Inflammatory macrophage treated with lipopolysaccharide for 1 hour (primary cell): ENCODE measurements at regions not wholly inside any gene's neighbourhood (a gene's known extent, or its start where the extent isn't known, plus 50 kb on each side); places are given as distances from the start of the nearest gene placed in this dataset.

Experiments
- DNase-seq, 2 donors: peaks; one replicate each; pipeline ENCODE4 v3.0.0-alpha.2; 2020 to 2022

DNA sequence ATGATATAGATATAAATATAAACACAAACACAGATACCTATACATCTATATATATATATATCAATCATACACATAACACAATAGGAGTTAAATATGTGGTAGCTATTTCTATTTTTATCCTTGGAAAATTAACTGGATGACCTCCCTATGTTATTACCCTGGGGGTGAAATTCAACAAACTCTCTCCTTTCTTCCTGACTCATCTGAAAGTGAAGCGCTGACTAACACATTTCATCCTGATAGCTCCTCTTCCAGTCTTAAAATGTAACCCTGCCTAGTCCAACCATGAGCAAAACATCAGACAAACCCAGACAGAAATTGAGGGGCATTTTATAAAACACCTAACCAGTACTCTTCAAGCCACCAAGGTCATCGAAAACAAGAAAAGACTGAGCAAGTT lies 220.6 kb upstream of the ISX start:
- DNase-seq, result no peak

- DNase-seq, result no peak
Measured at GRCh38 chr22:34847072-34847471, 218.9 kb upstream of the ISX start.

- no peak for DNase-seq
Measured at GRCh38 chr22:34849965-34850364, 216.0 kb upstream of the ISX start.

DNA sequence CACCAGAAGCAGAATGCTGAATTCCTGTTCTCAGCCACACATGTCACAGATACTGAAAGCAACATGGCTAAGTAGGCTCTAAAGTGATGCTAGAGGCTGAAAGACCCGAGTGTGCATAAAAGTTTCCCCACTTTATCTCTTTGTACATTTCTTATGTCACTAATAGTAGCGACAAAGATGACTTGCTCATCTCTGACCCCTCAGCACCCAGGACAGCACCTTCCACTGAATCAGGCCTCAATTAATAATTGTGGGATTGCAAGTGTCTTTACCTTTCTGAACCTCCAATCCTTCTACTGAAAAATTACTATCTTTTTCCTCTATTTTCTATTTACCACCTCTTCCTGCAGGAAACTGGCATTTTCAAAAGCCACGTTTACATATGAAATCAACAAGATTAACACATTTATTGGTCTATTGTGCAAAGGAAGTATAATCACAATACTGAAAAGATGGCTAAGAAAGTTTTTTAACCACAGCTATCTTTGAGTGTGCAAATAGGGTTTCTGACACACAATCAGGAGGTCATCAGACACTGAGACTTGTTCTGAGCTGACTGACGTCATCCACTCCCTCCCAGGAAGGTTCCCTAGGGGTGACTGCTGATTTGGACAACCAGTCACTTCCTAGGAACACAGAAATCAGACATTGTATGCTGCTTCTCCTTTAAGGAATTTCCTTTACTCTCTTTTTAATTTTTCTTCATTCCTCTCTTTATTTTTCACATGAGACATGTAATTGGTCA lies 213.9 kb upstream of the ISX start:
- no peak for DNase-seq

- no peak for DNase-seq
Measured at GRCh38 chr22:34855471-34855870, 210.5 kb upstream of the ISX start.

GRCh38 chr22:34858066-34858465 lies 207.9 kb upstream of the ISX start:
- no peak for DNase-seq

DNA sequence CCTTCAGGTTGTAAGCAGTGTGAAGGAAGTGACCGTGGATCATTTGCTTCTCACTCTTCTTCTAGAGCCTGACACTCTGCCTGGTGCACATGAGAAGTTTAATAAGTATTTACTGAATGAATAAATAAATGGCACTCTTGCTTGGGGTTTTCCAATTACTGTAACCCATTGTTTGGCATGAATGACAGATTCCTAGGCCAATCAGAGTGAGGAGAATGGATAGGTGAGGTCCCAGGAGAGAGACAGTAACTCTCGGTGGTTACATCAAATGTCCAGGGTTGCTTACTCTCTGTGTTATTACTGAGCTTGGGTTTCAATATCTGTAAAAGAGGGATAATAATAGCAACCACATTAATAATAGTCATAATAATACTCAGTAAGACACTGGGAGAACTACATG lies 204.2 kb upstream of the ISX start:
- no peak for DNase-seq

GRCh38 chr22:34866081-34866480 lies 199.9 kb upstream of the ISX start:
- no peak for DNase-seq

DNA sequence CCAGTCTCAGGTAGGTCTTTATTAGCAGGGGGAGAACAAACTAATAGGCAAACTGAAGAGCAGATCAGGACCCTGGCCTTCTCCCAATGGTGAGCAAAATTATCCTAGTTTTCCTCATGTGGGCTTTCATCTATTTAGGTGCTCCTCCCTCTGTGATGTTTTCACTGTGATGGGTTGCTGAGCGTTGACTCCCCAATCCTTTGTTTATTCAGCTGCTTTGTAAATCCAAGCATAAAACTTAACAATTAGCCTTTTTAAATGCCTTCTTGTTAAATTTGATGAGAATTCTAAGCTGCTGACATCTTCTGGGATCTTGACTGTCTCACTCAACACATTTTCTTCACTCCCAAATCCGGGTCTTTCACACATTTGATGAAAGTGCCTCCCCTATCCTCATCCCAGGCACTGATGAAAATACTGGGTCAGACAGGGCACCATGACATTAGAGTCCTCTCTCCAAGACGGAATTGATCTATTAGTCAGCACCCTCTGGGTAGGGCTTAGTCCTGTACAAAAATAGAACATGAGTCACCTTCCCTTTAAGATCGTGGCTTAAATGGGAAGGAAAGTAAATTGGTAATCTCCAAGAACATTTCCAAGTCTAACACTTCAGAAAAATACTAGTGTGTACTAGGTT lies 199.3 kb upstream of the ISX start:
- no peak for DNase-seq

DNA sequence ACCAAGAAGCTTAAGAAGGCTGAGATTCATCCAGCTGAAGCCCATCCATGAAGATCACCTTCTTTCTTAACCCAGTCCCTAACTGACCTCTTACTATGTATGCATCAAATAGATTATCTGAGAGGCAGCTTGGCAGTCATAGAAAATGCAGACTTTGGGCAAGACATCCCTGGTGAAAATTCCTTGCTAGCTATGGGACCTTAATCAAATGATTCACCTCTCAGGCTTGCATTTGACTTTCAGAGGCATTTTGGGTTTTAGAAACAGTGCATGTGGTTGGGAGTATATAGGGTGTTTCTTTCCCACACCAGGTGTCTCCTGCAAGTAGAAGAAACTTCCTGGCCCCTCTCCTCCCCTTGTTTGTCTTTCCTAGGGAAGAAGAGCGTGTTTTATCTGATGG lies 188.5 kb upstream of the ISX start:
- no peak for DNase-seq

DNA sequence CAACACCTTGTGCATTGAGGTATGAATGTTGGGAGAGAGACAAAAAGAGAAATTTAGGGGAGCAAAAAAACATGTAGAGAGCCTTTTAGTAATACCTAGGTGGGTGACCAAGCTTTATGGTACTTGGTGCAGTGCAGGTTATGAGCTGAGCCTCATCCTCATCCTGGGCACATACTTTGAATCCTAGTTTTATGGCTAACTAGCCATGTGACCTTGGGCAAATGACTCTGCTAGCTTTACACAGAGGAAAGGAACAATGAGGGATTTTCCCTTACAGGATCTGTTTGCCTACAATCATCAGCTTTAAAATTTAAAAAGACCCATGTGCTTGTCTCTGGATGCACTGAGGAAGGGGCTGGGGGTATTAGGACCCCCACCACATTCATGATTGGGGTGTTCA lies 187.8 kb upstream of the ISX start:
- no peak for DNase-seq

DNA sequence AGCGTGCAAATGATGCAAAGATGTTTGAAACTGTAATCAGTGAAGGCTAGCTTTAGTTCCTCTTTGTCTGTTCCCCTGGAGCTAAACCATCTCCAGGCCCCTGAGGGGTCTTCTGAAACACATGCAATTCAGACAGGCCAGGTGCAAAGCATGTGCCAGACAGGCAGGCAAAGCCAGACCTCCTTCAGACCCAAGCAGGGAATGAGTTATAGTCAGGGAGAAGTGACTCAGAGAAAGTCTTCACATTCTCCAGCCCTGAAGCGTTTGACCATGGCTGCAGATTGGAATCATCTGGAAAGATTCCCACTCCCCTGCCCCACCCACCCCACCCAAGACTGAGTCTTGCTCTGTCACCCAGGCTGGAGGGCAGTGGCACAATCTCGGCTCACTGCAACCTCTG lies 187.0 kb upstream of the ISX start:
- no peak for DNase-seq

DNA sequence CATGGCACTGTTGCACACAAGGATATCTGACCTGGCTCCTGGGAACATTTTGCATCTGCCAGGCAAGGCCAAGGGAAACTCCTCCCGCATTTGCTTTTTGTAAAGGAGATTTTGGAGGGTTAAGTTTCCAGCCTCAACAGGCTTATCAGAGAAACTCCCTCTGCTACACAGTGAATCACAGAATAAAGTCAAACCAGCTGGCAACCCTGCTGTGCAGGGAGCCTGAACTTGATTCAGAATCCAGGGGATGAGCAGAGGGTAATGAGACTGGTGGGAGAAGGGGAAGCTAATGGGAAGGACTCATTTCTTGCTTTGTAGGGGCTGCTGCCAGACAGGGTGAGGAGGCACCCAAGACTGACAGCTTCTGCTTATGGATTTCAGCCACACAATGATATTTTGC lies 185.3 kb upstream of the ISX start:
- DNase-seq, result no peak

- no peak for DNase-seq
Measured at GRCh38 chr22:34881453-34881852, 184.5 kb upstream of the ISX start.

DNA sequence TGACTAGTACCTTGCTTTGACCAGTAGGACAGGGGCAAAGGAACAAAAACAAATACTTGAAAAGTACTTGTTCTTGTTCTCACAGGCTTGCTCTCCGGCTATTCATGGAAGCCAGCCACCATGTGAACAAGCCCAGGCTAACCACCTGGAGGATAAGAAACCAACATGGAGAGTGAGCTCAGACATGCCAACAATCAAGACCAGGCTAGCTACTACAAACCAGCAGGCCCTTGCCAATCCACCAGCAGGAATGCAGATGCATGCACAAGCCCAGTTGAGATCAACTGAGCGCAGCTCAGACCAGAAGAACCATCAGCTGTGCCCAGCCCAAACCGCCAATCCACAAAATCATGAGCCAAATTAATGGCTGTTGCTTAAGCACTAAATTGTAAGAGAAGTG lies 180.1 kb upstream of the ISX start:
- DNase-seq, result no peak

DNA sequence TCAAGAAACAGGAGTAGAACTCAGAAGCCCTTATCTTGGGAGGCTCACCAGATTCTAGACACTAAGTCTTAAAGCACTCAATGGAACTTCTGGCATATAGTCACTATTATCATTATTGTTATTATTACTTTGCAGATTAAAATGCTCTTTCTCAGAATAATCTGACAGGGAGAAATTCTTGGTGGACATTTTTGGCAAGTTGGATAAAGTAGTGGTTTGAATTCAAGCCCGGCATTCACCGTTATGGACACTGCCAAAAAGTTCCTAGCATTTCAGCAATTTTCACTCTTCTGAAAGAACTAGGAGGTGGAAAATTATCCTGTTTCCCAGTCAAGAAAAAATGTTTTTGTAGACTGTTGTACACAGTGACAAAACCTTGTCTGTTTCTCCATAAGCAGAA lies 179.6 kb upstream of the ISX start:
- no peak for DNase-seq

DNA sequence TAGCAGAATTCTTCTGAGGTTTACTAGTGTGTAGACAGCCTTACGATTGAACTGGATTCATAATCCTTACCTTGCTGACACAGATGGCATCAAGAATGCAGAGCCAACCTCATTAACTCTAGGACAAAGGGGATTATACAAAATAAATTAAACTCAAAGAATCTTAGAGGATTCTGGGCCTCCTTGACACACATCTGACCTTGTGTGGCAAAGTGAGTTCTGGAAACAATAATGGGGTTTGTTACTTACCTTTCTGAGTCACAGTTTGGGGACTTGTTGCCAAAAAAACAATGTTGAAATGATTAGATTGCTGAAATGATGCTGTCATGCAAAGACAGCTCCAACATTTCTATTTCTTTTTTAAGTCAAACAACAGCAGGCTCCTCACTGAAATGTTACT lies 179.1 kb upstream of the ISX start:
- no peak for DNase-seq

GRCh38 chr22:34897126-34897525 lies 168.8 kb upstream of the ISX start:
- no peak for DNase-seq

- no peak for DNase-seq
Measured at GRCh38 chr22:34902335-34902734, 163.6 kb upstream of the ISX start.

DNA sequence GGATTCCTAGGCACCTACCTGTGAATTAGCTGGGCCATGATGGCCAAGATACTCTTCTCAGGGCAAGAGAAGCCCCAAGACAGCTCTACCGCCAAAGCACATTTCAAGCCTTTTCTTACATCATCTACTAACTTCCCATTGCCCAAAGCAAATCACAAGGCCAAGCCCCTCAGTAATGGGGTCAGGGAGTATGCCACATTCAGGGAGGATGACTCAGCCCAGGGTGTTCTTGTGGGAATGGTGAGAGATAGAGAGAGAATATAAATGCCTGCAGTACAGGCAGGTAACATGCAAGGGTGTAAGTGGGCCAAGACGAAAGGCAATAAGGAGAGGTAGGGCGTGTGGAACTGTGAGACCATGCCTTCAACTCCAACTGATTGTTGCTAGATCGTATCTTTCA lies 162.5 kb upstream of the ISX start:
- no peak for DNase-seq

DNA sequence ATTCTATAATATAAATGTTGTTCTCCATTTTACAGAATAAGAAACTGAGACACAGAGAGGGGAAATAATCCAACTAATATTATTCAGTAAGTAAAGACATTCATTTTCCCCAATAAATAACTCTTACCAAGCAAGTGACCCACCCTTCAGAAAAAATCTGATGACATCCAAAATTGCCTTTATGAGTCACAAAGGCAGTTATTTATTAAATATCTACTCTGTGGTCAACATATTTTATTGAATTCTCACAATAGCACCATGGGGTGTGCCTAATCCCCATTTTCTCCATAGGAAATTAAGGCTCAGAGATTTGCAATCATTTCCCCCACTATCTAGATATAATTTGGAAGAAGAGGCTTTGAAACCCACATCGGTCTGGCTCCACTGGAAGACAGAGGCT lies 161.5 kb upstream of the ISX start:
- DNase-seq, result no peak

DNA sequence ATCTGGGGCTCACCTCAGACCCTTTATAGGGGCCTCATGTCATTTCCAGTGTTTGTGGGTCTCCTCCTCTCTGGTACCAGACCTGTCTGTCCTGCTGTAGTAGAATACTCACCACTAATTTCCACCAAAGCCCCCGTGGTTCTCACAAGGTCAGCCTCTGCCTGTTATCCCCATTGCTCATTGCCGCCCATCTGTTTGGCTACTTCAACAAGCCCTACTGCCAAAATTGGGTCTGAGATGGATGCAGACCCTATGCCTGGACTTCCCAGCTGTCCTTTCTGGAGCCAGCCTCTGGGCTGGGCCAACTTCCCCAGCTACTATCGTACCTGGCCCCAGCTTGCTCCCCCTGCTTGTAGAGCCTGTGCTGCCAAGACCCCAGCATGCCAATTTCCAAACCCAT lies 152.1 kb upstream of the ISX start:
- no peak for DNase-seq

GRCh38 chr22:34914846-34915245 lies 151.1 kb upstream of the ISX start:
- DNase-seq, result no peak

GRCh38 chr22:34917239-34917638 lies 148.7 kb upstream of the ISX start:
- DNase-seq, result no peak

GRCh38 chr22:34931026-34931425 lies 134.9 kb upstream of the ISX start:
- no peak for DNase-seq
